Epidermal melanocyte (primary cell): ENCODE measurements at regions not wholly inside any gene's neighbourhood (a gene's known extent, or its start where the extent isn't known, plus 50 kb on each side); places are given as distances from the start of the nearest gene placed in this dataset.
"Not testable (repeated sequence)": the region's sequence is repeated elsewhere in the genome, so short reads cannot be mapped to it uniquely, and the experiment has no call there.

ENCODE experiments used
- DNase-seq: peaks from one replicate; pipeline ENCODE4 v3.0.0; 2011; ENCODE audit warnings: low spot score; ENCODE audit not compliant: insufficient read length

DNA sequence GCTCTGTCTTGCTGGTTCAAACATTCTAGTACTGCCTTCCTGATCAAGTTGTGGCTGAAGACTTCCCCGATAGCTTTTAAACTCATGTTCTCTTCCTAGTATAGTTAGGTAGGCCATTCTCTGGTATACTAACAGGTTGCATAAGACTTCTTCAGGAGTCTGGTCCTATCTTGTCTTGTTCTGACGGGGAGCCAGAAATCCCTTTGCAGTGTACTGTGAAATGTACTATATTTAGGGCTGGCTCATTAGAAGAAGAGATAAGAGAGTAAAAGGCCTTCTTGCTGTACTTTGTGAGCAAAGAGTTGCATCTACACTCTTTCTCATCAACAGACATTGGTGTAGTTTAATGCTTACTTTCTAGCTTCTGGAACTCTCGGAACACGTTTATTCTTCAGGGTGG is 331.9 kb downstream of the NUP35 start:
- DNase-seq, result no peak

DNA sequence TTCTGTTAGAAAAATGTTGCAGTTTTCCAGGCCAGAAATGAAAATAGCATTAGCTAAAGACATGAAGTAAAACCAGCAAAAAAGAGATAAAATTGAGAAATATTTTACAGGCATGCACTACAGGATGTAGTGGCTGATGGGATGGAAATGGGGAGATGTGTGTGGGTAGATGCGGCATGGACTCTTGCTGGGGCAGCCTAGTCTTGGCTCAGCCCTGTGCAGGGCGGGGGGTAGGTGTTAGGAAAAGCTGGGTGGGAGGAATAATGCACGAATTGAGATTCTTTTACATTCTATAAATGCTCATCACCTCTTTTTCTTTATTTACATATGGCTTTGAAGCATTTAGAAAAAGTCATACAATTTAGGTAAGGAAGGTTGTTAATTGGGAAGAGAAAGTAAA is 334.2 kb downstream of the NUP35 start:
- DNase-seq, result no peak

DNA sequence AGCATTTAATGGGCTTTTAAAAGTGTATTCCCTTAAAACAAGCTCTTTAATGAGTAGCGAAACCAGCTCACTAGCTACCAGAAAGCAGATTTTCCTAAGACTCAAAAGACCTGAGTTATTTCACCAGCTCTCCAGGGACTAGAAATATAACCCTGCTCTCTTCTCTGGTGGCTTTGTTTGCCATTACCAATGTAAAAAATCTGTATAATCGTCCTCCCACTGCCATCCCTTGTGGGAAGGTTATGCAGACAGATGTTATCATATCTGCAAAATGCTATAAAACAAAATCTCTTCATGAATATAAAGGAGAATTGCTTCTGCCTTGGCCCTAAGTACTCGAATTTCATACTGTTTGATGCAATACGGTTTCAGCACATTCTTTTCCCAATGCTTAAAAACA is 335.2 kb downstream of the NUP35 start:
- no peak for DNase-seq

DNA sequence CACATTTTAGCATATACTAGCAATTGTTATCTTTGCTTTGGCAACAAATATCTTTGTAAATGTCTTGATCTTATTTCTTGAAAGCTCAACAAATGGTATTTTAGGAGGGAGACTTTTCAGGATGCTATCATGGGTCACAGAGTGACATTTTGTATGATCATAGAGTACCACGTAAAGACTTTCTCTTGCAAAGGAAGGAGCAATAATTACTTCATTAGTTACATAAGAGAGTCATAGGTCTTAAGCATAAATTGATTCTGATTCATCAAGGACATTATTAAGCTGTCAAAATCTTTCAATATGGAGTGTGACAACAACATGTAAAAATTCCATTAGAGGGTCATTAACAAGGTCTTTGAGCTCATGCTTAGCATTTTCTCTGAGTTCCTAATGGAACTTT is 339.6 kb downstream of the NUP35 start:
- DNase-seq, result no peak

DNA sequence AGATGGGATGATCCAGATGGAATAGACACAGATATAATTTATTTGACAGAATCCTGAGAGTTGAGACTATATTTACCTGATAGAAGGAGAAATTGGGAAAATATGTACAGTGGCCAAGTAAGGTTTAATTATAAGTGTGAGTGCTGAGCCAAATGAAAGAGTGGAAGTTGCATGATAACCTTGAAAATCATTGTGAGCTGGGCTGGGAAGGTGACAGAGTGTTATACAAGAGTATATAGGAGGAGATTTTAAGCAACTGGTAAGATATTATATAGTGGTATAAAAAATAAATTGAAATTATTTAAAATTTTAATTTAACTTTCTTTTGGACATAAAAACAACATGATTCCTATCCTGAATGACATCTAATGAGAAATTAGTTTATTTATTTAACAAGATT is 340.8 kb downstream of the NUP35 start:
- DNase-seq, result no peak

DNA sequence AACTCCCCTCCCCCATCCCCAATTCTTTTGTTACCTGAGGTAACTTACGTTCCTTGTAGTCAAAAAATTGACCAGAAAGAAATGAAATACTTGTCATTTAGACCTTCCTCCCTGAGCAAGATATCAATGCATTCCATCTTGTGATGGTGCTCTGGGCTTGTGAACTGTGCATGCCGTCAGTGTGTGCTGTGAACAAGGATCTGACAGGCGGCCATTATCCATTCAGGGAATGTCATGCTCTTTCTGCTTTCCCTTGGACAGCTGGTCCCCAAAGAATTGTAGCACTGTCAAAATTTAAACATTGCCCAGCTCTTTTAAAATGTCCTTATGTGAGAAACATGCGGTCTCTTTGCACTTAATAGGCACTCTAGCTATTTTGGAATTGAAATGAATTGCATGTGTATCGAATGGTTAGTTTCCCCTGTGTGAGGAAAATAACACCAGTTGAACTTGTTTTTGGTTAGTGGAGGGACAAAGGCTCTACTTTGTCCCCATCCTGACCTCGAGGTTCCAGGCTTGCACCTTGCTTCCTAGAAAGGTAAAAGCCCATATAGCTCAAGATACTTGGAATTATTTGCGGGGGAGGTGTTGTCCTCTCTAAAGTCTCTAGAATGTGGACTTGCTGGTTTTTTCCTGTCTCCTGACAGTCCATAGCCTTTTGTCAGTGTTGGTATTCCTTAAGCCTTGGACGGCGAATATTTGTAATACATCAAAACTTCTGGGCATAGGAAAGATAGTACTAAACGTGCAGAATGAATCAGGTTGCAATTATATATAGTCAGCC is 350.9 kb downstream of the NUP35 start:
- no peak for DNase-seq

DNA sequence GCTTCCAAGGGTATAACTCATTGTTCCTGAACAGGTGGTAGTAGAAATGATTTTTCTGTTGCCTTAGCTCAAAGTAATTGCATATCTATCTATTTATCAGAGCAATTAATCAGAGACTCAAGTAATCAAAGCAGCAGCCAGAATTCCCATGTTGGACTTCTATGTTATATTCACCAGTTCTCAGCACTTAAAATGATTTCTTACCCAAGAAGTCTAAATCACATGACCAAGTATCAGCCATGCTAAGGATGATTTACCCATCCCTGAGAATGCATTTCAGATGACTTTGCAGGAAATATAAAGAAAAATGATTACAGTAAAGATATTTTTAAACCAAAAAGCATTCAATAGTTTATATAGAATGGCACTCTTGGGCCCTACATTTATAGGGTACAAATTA is 352.2 kb downstream of the NUP35 start:
- no peak for DNase-seq

DNA sequence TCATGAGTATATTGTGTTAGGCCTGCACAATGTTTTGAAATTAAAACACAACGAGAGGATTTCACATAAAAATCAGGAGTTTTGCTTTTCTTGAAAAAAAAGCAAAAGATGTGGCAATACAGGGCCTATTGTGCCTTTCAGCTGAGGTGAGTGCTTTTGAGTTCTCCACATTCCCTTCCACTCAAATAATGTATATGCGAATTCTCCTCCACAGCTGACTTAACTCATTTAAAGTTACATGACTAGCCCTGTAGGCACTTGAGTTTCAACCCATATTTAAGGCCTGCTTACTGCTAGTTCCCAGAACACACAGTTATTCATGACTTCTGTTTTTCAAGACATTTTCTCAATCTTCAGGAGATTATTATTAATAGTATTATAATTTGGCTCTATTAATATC is 353.1 kb downstream of the NUP35 start:
- no peak for DNase-seq

DNA sequence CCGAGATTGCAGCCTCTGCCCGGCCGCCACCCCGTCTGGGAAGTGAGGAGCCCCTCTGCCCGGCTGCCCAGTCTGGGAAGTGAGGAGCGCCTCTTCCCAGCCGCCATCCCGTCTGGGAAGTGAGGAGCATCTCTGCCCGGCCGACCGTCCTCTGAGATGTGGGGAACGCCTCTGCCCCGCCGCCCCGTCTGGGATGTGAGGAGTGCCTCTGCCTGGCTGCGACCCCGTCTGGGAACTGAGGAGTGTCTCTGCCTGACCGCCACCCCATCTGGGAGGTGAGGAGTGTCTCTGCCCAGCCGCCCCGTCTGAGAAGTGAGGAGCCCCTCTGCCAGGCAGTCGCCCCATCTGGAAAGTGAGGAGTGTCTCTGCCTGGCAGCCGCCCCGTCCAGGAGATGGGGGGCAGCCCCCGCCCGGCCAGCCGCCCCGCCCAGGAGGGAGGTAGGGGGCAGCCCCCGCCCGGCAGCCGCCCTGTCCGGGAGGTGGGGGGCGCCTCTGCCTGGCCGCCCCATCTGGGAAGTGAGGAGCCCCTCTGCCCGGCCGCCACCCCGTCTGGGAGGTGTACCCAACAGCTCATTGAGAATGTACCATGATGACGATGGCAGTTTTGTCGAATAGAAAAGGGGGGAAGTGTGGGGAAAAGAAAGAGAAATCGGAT is 354.8 kb downstream of the NUP35 start:
- DNase-seq, result not testable (repeated sequence)

DNA sequence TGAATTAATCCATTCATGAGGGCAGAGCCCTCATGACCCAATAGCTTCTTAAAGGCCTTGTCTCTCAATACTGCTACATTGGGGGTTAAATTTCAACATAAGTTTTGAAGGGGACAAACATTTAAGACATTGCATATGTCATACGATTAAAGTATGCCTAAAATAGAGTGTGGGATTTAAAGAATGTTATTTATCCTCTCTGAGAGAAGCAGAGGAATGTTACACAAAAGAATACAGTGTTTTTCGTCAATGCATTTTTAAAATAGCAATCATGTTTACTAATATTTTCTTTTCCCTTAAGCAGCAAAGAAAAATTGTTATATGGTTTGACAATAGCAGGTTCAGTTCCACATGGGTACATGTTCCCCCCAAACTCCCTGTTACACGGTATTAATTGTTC is 363.1 kb downstream of the NUP35 start:
- no peak for DNase-seq

DNA sequence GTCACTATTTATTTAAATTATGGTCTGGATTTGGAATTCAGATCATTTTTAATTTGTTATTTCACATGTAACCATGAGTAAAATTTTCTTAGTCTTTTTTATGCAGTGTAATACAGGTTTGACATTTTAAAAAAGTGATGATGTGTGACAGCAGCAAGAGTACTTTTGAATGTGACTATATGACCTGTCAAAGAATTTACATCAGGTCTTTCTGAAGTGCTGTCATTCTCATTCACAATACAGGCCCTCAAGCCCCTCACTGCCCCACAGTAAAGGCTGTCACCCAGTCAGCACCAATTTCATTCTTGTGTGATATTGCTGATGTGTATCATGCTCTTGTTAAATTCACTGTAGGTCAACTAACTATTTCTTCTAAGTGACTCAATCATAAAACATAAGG is 364.2 kb downstream of the NUP35 start:
- no peak for DNase-seq

DNA sequence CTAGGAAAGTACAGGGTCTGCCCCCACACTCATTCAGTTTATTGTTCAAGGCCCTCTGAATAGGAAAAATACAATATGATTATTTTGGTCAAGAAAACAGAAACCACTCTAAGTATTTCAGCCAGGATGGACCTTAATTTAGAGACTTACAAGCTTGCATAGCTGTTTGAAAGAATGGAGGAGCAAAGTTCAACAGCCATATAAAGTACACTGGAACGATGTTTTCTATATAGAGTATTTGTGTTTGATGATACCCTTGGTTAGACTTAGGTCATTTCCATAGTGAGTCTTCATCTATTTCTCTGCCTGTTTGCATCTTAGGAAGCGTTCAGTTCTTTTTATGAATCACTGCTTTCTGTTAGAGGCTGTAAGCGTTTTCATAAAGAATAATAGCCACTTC is 366.2 kb downstream of the NUP35 start:
- no peak for DNase-seq

DNA sequence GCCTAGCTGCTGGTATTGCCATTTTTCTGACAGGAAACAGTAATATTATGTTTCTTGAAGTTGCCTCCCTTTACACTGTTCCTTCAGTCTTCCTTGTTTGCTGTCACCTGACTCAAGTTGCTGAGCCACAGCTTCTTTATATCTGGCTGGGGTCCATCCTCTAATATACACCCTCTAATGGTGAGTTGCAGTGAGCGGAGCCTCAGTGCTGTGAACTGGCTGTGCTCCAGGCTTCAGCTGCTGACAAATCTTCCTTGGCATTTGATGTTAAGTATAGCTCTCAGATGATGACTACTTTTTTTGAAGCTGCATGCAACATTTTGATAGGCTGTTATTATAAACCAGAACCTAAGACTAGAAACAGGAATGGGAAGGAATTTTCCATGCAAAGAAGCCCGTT is 366.7 kb downstream of the NUP35 start:
- DNase-seq, result no peak

DNA sequence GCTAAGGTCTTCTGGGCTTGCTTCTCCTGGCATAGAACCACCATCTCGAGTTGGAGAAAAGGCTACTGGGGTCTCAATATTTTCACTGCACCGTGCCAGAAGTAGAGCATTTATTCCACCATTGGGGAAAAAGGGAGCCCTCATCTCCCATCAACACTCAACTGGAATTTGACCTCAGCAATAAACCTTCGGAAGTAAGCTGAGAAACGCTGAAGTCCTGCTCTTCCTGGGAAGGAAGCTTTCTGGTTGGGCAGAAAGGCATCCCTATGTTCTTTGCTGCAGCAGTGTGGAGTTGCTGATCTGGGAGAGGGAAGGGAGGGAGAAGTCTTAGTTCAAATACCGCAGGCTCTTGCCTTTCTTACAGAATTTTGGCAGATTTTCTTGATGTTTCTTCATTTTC is 368.8 kb downstream of the NUP35 start:
- DNase-seq, result no peak

DNA sequence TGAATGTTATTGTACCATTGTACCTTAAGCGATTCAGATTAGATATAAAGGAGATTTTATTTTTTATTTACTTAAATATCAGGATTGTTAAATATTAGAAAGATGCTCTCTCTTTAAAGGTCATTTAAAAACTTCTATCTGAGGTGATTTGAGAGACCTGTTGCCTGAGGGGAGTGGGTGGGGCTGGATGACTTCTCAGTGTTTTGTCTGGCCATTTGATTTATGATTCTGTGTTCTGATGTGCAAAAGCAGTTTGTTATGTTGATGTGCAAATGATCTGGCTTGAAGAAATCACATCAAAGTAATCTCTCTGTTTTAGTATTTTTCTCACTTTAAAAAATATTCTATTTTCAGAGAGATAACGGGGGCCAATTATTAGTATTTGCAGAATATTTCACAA is 370.8 kb downstream of the NUP35 start:
- DNase-seq, result no peak

DNA sequence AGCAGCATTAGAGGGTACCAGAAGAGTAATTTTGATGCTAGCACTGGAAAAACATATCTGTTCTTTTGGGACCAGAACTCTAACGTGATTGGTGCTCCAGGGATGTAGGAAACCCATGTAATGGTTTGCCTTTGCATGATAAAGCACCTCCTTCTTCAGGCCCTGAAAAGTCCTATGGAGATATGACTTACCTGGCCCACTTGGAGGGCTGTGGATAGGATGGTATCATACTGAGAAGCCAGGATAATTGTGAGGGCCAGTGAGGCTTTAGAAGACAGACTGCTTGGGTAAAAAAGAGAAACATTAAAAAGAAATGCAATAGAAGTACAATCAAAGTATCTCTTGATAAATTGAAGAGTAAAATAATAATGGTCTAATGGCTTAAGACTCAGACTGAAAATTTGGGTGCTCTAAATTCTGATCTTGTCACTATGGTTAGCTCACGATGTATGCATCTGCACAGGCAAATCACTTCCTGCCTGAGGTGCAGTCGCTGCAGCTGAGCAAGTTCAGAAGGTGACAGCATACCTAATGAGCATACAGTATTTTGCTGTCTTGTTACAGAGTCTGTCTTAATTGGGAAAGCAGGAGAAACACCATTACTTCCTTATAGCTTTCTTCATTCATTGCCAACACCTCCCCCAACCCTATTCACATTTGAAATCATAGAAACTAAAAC is 371.5 kb downstream of the NUP35 start:
- DNase-seq, result no peak

DNA sequence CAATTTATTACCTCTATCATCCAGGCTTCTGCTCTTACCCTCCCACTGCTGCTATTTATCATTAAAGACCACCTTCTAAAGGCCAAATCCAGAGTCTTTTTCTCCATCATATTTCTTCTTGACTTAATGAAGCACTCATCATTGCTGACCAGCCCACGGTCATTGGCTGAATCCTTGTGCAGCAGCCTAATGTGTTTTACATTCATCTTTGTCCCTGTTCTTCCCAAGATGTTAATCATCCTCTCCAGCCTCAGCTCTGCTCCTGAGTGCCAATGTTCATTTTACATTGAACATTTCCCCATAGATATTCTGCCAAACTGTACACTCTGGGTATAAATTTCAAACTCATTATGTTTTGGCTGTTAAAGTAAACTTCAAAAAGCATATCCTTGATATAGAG is 373.6 kb downstream of the NUP35 start:
- DNase-seq, result no peak

DNA sequence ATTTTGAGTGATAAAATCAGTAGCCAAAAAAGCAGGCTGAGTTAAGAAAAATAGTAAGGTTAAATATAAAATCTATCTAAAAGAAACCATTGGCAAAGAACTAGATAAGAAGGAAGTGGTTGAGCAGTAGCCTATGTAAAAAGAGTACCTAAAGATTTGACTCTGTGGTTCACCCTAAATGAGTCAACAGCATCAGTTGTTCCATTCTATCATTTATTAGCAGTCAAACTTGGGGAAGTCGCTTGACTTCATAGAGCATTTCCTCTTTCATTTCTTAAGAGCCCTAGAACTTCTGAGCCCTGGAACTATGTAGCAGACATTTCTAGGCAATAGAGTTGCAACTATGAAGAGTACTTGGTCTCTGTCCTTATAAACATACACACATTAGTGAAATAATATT is 381.7 kb downstream of the NUP35 start:
- no peak for DNase-seq

DNA sequence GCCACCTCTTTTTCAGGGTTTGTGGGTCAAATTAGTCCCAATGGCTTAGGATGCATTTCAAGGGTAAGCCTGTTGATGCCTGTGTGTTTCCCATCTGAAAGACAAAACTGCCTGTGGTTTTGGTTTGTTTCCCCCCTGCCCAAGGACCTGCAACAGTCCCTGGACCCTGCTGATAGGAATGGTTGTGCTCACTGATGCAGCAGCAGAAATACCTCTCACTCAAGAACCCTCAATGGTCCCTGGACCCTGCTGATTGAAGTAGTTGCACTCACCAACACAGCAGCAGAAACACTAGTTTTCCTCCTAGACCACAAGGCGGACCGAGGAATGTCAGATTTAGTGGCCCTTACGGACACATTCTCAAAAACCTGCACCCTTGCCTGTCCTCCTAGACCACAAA is 386.9 kb downstream of the NUP35 start:
- no peak for DNase-seq

DNA sequence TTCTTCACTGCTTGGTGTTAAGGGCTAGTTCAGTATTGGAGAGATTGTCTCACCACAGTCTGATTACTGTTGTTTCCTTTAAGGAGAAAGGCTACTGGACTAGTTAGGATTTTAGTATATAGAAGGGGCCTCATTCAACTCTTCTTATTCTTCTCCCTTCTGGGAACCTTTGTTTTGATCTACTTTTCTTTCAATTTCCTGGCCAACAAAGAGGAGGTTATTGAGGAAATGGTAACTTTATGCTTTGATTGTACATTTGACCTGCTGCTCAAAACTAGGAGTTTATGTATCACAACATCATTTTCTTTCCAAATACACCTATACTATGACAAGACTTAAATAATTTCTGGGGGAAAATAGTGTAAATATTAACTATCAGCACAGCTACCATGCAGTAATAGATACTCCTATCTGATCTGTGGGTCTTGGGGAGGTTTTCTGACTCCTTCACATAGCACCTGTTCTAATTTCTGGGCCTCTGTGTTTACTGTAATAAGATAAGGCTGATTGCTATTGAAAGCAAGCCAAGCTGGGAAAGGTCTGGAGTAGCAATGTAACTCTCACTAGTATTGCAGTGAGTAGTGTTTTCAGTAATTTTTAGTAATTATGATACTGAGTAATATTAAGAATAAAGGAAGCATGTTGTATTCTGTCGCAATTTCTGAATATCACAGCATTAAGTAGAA is 395.3 kb downstream of the NUP35 start:
- no peak for DNase-seq

DNA sequence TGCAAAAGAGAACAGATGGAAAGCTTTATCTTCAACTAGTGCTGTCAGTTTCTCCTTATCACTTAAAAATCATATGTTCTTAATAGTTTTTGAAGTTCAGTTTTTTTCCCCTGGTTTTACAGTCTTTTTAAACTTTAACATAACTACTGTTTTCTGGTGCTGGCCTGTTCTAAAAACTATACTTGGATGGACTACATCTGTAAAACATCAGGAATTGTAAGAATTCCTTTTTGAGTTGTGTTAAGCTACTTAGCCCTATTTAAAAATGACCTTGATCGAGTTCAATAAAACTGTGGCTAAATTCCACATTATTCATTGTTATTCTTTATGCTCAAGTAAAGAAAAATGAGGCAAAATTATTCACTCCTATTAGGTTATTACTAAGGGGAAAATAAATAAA is 397.7 kb downstream of the NUP35 start:
- DNase-seq, result no peak
